ENCODE measurements at regions not wholly inside any gene's neighbourhood (a gene's known extent, or its start where the extent isn't known, plus 50 kb on each side); places are given as distances from the start of the nearest gene placed in this dataset.

- Histone ChIP-seq H4K12ac (ENCODE audit: low read depth, low read length) (no peak overlapping the region), H3K14ac (ENCODE audit: low read length) (no peak overlapping the region), H3K4me2 (ENCODE audit: low read length) (no peak overlapping the region), H2BK5ac (ENCODE audit: low read depth, low read length, poor library complexity) (no peak overlapping the region), H2BK12ac (ENCODE audit: low read length) (no peak overlapping the region), H3K23ac (ENCODE audit: low read length) (no peak overlapping the region), H3K27ac (ENCODE audit: low read depth, low read length) (no peak overlapping the region), H4K91ac (ENCODE audit: low read depth, low read length) (no peak overlapping the region), H3K9ac (ENCODE audit: low read length) (no peak overlapping the region), H3K27me3 (ENCODE audit: insufficient read depth, low read length) (no peaks in the 10 kb centered on the region), H4K8ac (ENCODE audit: low read depth, low read length) (no peak overlapping the region), H3K79me2 (ENCODE audit: control insufficient read depth, insufficient read depth, low read length, poor library complexity) (no peaks in the 10 kb centered on the region), H2BK120ac (ENCODE audit: insufficient read depth, low read length, poor library complexity) (no peak overlapping the region), H3K18ac (ENCODE audit: low read length) (no peak overlapping the region), H3K36me3 (ENCODE audit: control insufficient read depth in 1 of 2, insufficient read depth in 2 of 2, low read length in 2 of 2) (peaks cover 0 to 2% of the 10 kb centered on the region in 2 experiments), H2AK5ac (ENCODE audit: low read length) (no peak overlapping the region), H3K79me1 (ENCODE audit: low read length) (peaks cover 6% of the 10 kb centered on the region), H3K9me3 (ENCODE audit: insufficient read depth, low read depth, low read length) (peaks cover 2% of the 10 kb centered on the region), H2AFZ (ENCODE audit: insufficient read depth, low read length, poor library complexity) (no peak overlapping the region), H3K4me3 (ENCODE audit: low read depth, low read length) (no peak overlapping the region), H3K4ac (ENCODE audit: low read depth, low read length) (no peak overlapping the region), H3K4me1 (ENCODE audit: control insufficient read depth in 1 of 2, insufficient read depth in 2 of 2, low read length in 2 of 2) (peaks cover 11 to 18% of the 10 kb centered on the region in 2 experiments)
- no peak for DNase-seq
- no CpG with 5 or more reads among the region's 4 CpGs for WGBS (ENCODE audit: extremely low coverage, insufficient coverage, insufficient read length)
Measured at GRCh38 chr16:85225721-85226120, 113.4 kb upstream of the CIBAR2 start.

- H3K4me2 ChIP-seq (ENCODE audit: low read length), result no peak overlapping the region
- no peak overlapping the region for H3K27ac ChIP-seq (ENCODE audit: low read depth, low read length)
- no peak overlapping the region for H2BK120ac ChIP-seq (ENCODE audit: insufficient read depth, low read length, poor library complexity)
- no peak overlapping the region for H3K18ac ChIP-seq (ENCODE audit: low read length)
- H3K14ac ChIP-seq (ENCODE audit: low read length), result no peak overlapping the region
- no peak overlapping the region for H3K9ac ChIP-seq (ENCODE audit: low read length)
- H2AFZ ChIP-seq (ENCODE audit: insufficient read depth, low read length, poor library complexity), result no peak overlapping the region
- H2BK5ac ChIP-seq (ENCODE audit: low read depth, low read length, poor library complexity), result no peak overlapping the region
- WGBS (ENCODE audit: extremely low coverage, insufficient coverage, insufficient read length), result 100% methylated on average over 1 of the region's 16 CpGs
- H3K79me1 ChIP-seq (ENCODE audit: low read length), result peaks cover 6% of the 10 kb centered on the region
- peaks cover 2% of the 10 kb centered on the region for H3K9me3 ChIP-seq (ENCODE audit: insufficient read depth, low read depth, low read length)
- H3K36me3 ChIP-seq (ENCODE audit: control insufficient read depth in 1 of 2, insufficient read depth in 2 of 2, low read length in 2 of 2), result no peaks in the 10 kb centered on the region
- H4K8ac ChIP-seq (ENCODE audit: low read depth, low read length), result no peak overlapping the region
- H4K91ac ChIP-seq (ENCODE audit: low read depth, low read length), result no peak overlapping the region
- no peaks in the 10 kb centered on the region for H3K79me2 ChIP-seq (ENCODE audit: control insufficient read depth, insufficient read depth, low read length, poor library complexity)
- no peaks in the 10 kb centered on the region for H3K27me3 ChIP-seq (ENCODE audit: insufficient read depth, low read length)
- H3K23ac ChIP-seq (ENCODE audit: low read length), result no peak overlapping the region
- no peak overlapping the region for H2AK5ac ChIP-seq (ENCODE audit: low read length)
- H4K12ac ChIP-seq (ENCODE audit: low read depth, low read length), result no peak overlapping the region
- H2BK12ac ChIP-seq (ENCODE audit: low read length), result no peak overlapping the region
- H3K4ac ChIP-seq (ENCODE audit: low read depth, low read length), result no peak overlapping the region
- peaks cover 11 to 13% of the 10 kb centered on the region in 2 experiments for H3K4me1 ChIP-seq (ENCODE audit: control insufficient read depth in 1 of 2, insufficient read depth in 2 of 2, low read length in 2 of 2)
- H3K4me3 ChIP-seq (ENCODE audit: low read depth, low read length), result no peak overlapping the region
- no peak for DNase-seq
Measured at GRCh38 chr16:85227084-85227945, 115.0 kb upstream of the CIBAR2 start.

DNA sequence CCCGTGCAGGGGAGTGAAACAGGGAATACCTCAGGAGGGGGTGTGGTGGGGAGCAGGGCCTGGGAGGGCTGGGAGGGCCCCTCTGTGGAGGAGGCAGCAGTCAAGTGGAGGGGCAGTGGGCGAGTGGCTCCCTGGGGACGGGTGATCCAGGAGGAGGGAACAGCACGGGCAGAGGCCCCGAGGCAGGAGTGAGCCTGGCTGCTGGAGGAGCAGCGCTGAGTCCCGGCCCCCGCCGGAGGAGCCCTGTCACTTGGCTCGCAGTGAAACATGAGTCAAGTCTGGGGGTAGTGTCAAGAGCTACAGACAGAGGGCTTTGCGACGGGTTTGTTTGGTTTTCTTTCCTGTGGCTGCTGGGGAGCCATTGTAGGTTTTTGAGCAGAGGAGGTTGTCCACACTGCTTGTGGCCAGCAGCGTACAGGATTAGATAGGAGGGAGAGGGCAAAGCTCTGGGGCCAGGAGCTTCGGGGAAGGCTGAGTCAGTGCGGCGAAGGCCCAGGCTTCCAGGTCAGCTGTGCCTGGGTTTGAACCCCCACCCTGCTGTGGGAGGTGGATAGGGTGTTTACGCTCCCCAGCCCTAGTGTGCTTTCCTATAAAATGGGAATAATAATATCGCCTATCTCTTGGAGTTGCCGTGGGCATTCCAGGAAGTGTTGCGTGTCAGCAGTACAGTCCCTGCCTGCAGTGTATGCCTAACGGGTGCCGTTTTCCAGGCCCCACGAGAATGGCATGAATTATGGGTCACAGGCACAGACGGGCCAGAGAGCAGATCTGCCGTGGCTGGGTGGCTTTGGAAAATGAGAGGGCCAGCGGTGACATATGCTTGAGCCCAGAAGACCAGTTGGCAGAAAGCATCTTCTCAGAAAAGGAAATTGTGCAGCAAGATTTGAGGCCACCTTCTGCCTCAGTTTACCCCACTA lies 115.9 kb upstream of the CIBAR2 start:
- Histone ChIP-seq H4K8ac (ENCODE audit: low read depth, low read length) (no peak overlapping the region), H3K9me3 (ENCODE audit: insufficient read depth, low read depth, low read length) (peaks cover 2% of the 10 kb centered on the region), H3K14ac (ENCODE audit: low read length) (peak overlapping the region; percentile 13), H3K27ac (ENCODE audit: low read depth, low read length) (peak overlapping the region; percentile 35), H2AK5ac (ENCODE audit: low read length) (peak overlapping the region; percentile 16), H2BK5ac (ENCODE audit: low read depth, low read length, poor library complexity) (no peak overlapping the region), H3K4me2 (ENCODE audit: low read length) (no peak overlapping the region), H3K79me1 (ENCODE audit: low read length) (peaks cover 6% of the 10 kb centered on the region), H4K91ac (ENCODE audit: low read depth, low read length) (peak overlapping the region; percentile 55), H2BK12ac (ENCODE audit: low read length) (peak overlapping the region; percentile 63), H3K4me1 (ENCODE audit: control insufficient read depth in 1 of 2, insufficient read depth in 2 of 2, low read length in 2 of 2) (peaks cover 11 to 13% of the 10 kb centered on the region in 2 experiments), H2AFZ (ENCODE audit: insufficient read depth, low read length, poor library complexity) (no peak overlapping the region), H3K4me3 (ENCODE audit: low read depth, low read length) (no peak overlapping the region), H4K12ac (ENCODE audit: low read depth, low read length) (no peak overlapping the region), H3K18ac (ENCODE audit: low read length) (peak overlapping the region; percentile 60), H2BK120ac (ENCODE audit: insufficient read depth, low read length, poor library complexity) (peak overlapping the region; percentile 53), H3K23ac (ENCODE audit: low read length) (no peak overlapping the region), H3K36me3 (ENCODE audit: control insufficient read depth in 1 of 2, insufficient read depth in 2 of 2, low read length in 2 of 2) (no peaks in the 10 kb centered on the region), H3K27me3 (ENCODE audit: insufficient read depth, low read length) (no peaks in the 10 kb centered on the region), H3K79me2 (ENCODE audit: control insufficient read depth, insufficient read depth, low read length, poor library complexity) (no peaks in the 10 kb centered on the region), H3K9ac (ENCODE audit: low read length) (no peak overlapping the region), H3K4ac (ENCODE audit: low read depth, low read length) (peak overlapping the region; percentile 39)
- no peak for DNase-seq
- no CpG with 5 or more reads among the region's 26 CpGs for WGBS (ENCODE audit: extremely low coverage, insufficient coverage, insufficient read length)

GRCh38 chr16:85228970-85229430 lies 116.7 kb upstream of the CIBAR2 start:
- Histone ChIP-seq H2BK12ac (ENCODE audit: low read length) (no peak overlapping the region), H3K4me2 (ENCODE audit: low read length) (no peak overlapping the region), H3K23ac (ENCODE audit: low read length) (no peak overlapping the region), H2AK5ac (ENCODE audit: low read length) (peak overlapping the region; percentile 52), H3K36me3 (ENCODE audit: control insufficient read depth in 1 of 2, insufficient read depth in 2 of 2, low read length in 2 of 2) (no peaks in the 10 kb centered on the region), H3K4me3 (ENCODE audit: low read depth, low read length) (no peak overlapping the region), H4K91ac (ENCODE audit: low read depth, low read length) (peak overlapping the region; percentile 15), H3K79me1 (ENCODE audit: low read length) (peaks cover 6% of the 10 kb centered on the region), H3K27ac (ENCODE audit: low read depth, low read length) (no peak overlapping the region), H2BK120ac (ENCODE audit: insufficient read depth, low read length, poor library complexity) (no peak overlapping the region), H4K8ac (ENCODE audit: low read depth, low read length) (no peak overlapping the region), H3K4me1 (ENCODE audit: control insufficient read depth in 1 of 2, insufficient read depth in 2 of 2, low read length in 2 of 2) (peaks cover 11 to 13% of the 10 kb centered on the region in 2 experiments), H3K27me3 (ENCODE audit: insufficient read depth, low read length) (no peaks in the 10 kb centered on the region), H3K9me3 (ENCODE audit: insufficient read depth, low read depth, low read length) (peaks cover 2% of the 10 kb centered on the region), H3K18ac (ENCODE audit: low read length) (peak overlapping the region; percentile 13), H3K9ac (ENCODE audit: low read length) (no peak overlapping the region), H2BK5ac (ENCODE audit: low read depth, low read length, poor library complexity) (no peak overlapping the region), H2AFZ (ENCODE audit: insufficient read depth, low read length, poor library complexity) (no peak overlapping the region), H3K79me2 (ENCODE audit: control insufficient read depth, insufficient read depth, low read length, poor library complexity) (no peaks in the 10 kb centered on the region), H3K4ac (ENCODE audit: low read depth, low read length) (no peak overlapping the region), H3K14ac (ENCODE audit: low read length) (peak overlapping the region; percentile 14), H4K12ac (ENCODE audit: low read depth, low read length) (no peak overlapping the region)
- no CpG with 5 or more reads among the region's 24 CpGs for WGBS (ENCODE audit: extremely low coverage, insufficient coverage, insufficient read length)
- no peak for DNase-seq

All from trophoblast cell (in vitro differentiated cells and primary cell).